ENCODE measurements at regions not wholly inside any gene's neighbourhood (a gene's known extent, or its start where the extent isn't known, plus 50 kb on each side); places are given as distances from the start of the nearest gene placed in this dataset.

DNA sequence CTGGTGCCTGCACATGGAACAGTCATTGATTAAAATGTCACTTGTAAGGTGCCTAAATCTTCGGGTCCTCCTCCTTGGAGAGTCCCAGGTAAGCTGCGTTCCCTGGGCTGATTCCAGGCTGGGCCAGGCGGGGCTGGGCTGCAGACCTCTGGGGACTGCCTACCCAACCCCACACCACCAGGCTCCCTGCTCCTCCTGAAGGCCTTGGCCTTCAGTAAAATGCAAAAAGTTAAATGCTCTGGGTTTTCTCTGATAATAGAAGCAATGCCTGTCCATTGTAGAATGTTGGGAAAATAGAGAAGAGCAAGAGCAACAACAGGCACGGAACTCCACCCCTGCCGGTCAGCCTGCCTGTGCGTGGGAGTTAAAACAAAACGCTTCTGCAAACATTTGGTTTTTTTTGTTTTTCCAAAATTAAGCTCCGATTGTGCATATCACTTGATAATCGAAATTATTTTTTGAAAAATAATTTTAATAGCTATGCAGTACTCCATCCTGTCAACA lies 363.9 kb downstream of the SEC14L1 start:
- TF ChIP-seq, protein P1, sequence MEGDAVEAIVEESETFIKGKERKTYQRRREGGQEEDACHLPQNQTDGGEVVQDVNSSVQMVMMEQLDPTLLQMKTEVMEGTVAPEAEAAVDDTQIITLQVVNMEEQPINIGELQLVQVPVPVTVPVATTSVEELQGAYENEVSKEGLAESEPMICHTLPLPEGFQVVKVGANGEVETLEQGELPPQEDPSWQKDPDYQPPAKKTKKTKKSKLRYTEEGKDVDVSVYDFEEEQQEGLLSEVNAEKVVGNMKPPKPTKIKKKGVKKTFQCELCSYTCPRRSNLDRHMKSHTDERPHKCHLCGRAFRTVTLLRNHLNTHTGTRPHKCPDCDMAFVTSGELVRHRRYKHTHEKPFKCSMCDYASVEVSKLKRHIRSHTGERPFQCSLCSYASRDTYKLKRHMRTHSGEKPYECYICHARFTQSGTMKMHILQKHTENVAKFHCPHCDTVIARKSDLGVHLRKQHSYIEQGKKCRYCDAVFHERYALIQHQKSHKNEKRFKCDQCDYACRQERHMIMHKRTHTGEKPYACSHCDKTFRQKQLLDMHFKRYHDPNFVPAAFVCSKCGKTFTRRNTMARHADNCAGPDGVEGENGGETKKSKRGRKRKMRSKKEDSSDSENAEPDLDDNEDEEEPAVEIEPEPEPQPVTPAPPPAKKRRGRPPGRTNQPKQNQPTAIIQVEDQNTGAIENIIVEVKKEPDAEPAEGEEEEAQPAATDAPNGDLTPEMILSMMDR (IDR thresholded peaks at IDR 0.05) = no peak
- no peak for TF ChIP-seq POLR2A (IDR thresholded peaks at IDR 0.05)
